IMR-90 (cell line): ENCODE measurements at regions not wholly inside any gene's neighbourhood (a gene's known extent, or its start where the extent isn't known, plus 50 kb on each side); places are given as distances from the start of the nearest gene placed in this dataset.
"Not testable (repeated sequence)": the region's sequence is repeated elsewhere in the genome, so short reads cannot be mapped to it uniquely, and the experiment has no call there.

Source experiments
- ATAC-seq: fragments of 200-7000 bp; cut with Tn5 transposase; 2 replicates; pipeline ENCODE4 v1.9.1; 2020; ENCODE audit warnings: low read depth, mild to moderate bottlenecking, moderate library complexity
- BruUV-seq: library from RNA; stranded (reverse); fragments of 400-500 nt; replicated peaks from 2 replicates; lab custom pipeline; 2021; lab: Mats Ljungman, UMichigan
- CTCF ChIA-PET: fragments of 300-600 bp; formaldehyde crosslinking; extraction: SDS; loops from one replicate; lab custom pipeline; 2021; ENCODE audit warnings: antibody characterized with exemption; lab: Yijun Ruan, JAX
- POLR2A ChIA-PET: fragments of 300-600 bp; sonication (Branson Sonifier 250); formaldehyde crosslinking; loops from one replicate; lab custom pipeline; 2022; ENCODE audit warnings: antibody characterized with exemption; ENCODE audit not compliant: unreplicated experiment; lab: Charles Lee
- DNase-seq: peaks from one replicate; pipeline ENCODE4 v3.0.0; 2013
- H2AFZ ChIP-seq: replicated peaks from 2 replicates; pipeline ENCODE3; 2013; ENCODE audit warnings: low read length, mild to moderate bottlenecking; ENCODE audit not compliant: poor library complexity
- H2AK5ac ChIP-seq: 2 replicates; pipeline ENCODE4 v1.6.1; 2013; ENCODE audit warnings: low read depth, low read length, inconsistent platforms
- H2AK9ac ChIP-seq: replicated peaks from 2 replicates; pipeline ENCODE3; 2013; ENCODE audit warnings: mild to moderate bottlenecking, low read depth, low read length, moderate library complexity; ENCODE audit not compliant: poor library complexity
- H2BK120ac ChIP-seq: 2 replicates; pipeline ENCODE4 v1.6.1; 2013; ENCODE audit warnings: low read depth, low read length, inconsistent platforms
- H2BK15ac ChIP-seq: 3 replicates; pipeline ENCODE4 v1.6.1; 2013; ENCODE audit warnings: low read depth, low read length, inconsistent platforms
- H2BK20ac ChIP-seq: 2 replicates; pipeline ENCODE4 v1.6.1; 2013; ENCODE audit warnings: low read depth, mild to moderate bottlenecking, inconsistent platforms, low read length, moderate library complexity
- H2BK5ac ChIP-seq: 2 replicates; pipeline ENCODE4 v1.6.1; 2013; ENCODE audit warnings: mild to moderate bottlenecking, low read depth, low read length, inconsistent platforms; ENCODE audit not compliant: poor library complexity, severe bottlenecking
- H3K14ac ChIP-seq: replicated peaks from 2 replicates; pipeline ENCODE4 v1.6.1; 2013; ENCODE audit warnings: low read depth, low read length, inconsistent platforms
- H3K18ac ChIP-seq: 2 replicates; pipeline ENCODE4 v1.6.1; 2013; ENCODE audit warnings: low read depth, low read length, control low read depth
- H3K23ac ChIP-seq: 2 replicates; pipeline ENCODE4 v1.6.1; 2013; ENCODE audit warnings: low read depth, low read length, inconsistent platforms
- H3K27ac ChIP-seq: 2 replicates; pipeline ENCODE4 v1.5.1; 2013; ENCODE audit warnings: mild to moderate bottlenecking, control low read depth, low read length; ENCODE audit not compliant: insufficient read depth
- H3K27me3 ChIP-seq: 2 replicates; pipeline ENCODE4 v1.6.1; 2013; ENCODE audit warnings: low read length; ENCODE audit not compliant: control insufficient read depth, insufficient read depth
- H3K36me3 ChIP-seq: 2 replicates; pipeline ENCODE4 v1.6.1; 2013; ENCODE audit warnings: low read length, mixed read lengths; ENCODE audit not compliant: control insufficient read depth, insufficient read depth
- H3K4ac ChIP-seq: 2 replicates; pipeline ENCODE4 v1.6.1; 2013; ENCODE audit warnings: low read depth, low read length, inconsistent platforms
- H3K4me1 ChIP-seq: 2 replicates; pipeline ENCODE4 v1.6.1; 2013; ENCODE audit warnings: low read length, mixed read lengths; ENCODE audit not compliant: control insufficient read depth, insufficient read depth
- H3K4me2 ChIP-seq: 2 replicates; pipeline ENCODE4 v1.6.1; 2013; ENCODE audit warnings: low read depth, mild to moderate bottlenecking, control low read depth, low read length, moderate library complexity
- H3K4me3 ChIP-seq: 2 replicates; pipeline ENCODE4 v1.5.1; 2013; ENCODE audit warnings: low read depth, mild to moderate bottlenecking, control low read depth, low read length, moderate library complexity; ENCODE audit not compliant: insufficient read depth
- H3K56ac ChIP-seq: 2 replicates; pipeline ENCODE4 v1.6.1; 2013; ENCODE audit warnings: low read length, inconsistent platforms; ENCODE audit not compliant: insufficient read depth; ENCODE audit errors: extremely low read depth
- H3K79me1 ChIP-seq, 2 experiments: 2 replicates each; pipeline ENCODE4 v1.6.1; 2013; ENCODE audit warnings: low read length in 2 of 2, inconsistent platforms in 1 of 2, low read depth in 1 of 2
- H3K9ac ChIP-seq: 2 replicates; pipeline ENCODE4 v1.6.1; 2013; ENCODE audit warnings: low read depth, low read length, control low read depth
- H3K9me1 ChIP-seq: 2 replicates; pipeline ENCODE4 v1.6.1; 2013; ENCODE audit warnings: low read length, inconsistent platforms; ENCODE audit not compliant: insufficient read depth
- H3K9me3 ChIP-seq: 2 replicates; pipeline ENCODE4 v1.6.1; 2013; ENCODE audit warnings: low read length; ENCODE audit not compliant: control insufficient read depth, insufficient read depth
- H4K20me1 ChIP-seq: 2 replicates; pipeline ENCODE4 v1.6.1; 2013; ENCODE audit warnings: low read length, inconsistent platforms; ENCODE audit not compliant: insufficient read depth
- H4K5ac ChIP-seq: 2 replicates; pipeline ENCODE4 v1.6.1; 2013; ENCODE audit warnings: mild to moderate bottlenecking, low read depth, low read length, control low read depth
- H4K8ac ChIP-seq, 2 experiments: 2 replicates each; pipeline ENCODE4 v1.6.1; 2013; ENCODE audit warnings: low read depth in 2 of 2, low read length in 2 of 2, control low read depth in 1 of 2, inconsistent platforms in 1 of 2
- H4K91ac ChIP-seq: 2 replicates; pipeline ENCODE4 v1.6.1; 2013; ENCODE audit warnings: low read depth, low read length, inconsistent platforms; ENCODE audit not compliant: insufficient read depth
- CEBPB ChIP-seq: IDR thresholded peaks from 2 replicates; pipeline ENCODE4 v1.6.1; 2012; ENCODE audit warnings: low read depth, low read length, improper control_type of control experiment
- whole genome bisulfite sequencing, 2 experiments: methylation state at CpG; one replicate each; pipeline versions ENCODE4 v1.1.5 to v1.1.7; 2013; ENCODE audit warnings: missing lambda C conversion rate in 2 of 2; ENCODE audit not compliant: insufficient read length in 1 of 2; ENCODE audit errors: extremely low coverage in 2 of 2; 5-methylcytosine and 5-hydroxymethylcytosine counted together
- dilution Hi-C: fragments of 300-500 bp; cut with HindIII; formaldehyde crosslinking; loops from one replicate; pipeline ENCODE4 v1.14.3; 2018; ENCODE audit warnings: low sequenced_read_pairs; ENCODE audit not compliant: unreplicated experiment
- in situ Hi-C: fragments of 300-500 bp; cut with MboI; formaldehyde crosslinking; loops from 3 replicates; pipeline ENCODE4 v1.14.3; 2019; ENCODE audit warnings: low sequenced_read_pairs, inconsistent platforms, mixed read lengths
- intact Hi-C: fragments of 100-400 bp; cut with micrococcal nuclease; formaldehyde crosslinking; loops from 2 replicates; pipeline ENCODE4 v1.10.0; 2022

DNA sequence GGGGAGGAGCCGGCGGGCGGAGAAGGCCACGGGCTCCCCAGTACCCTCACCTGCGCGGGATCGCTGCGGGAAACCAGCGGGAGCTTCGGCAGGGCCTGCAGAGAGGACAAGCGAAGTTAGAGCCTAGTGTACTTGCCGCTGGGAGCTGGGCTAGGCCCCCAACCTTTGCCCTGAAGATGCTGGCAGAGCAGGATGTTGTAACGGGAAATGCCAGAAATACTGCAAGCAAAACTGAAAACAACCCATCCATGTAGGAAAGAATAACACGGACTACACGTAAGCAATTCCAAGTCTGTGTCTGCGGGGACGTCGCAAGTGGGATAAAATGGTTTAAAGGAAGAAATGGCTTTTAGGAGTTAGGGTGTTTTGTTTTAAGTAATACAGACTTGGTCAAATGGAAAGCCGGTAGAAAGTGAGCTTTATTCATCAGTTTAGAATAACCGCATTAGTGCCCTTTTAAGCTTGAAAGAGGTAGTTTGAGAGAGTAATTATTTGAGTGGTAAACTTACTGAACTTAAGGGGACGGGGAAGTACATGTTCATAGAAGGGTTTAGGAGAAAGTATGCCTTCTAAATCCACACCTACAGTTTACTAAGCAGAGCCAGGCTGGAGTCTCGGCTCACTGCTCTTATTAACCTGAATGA is 121.3 kb upstream of the NIPA1 start:
- DNase-seq: peak; percentile 64
- peak overlapping the region; percentile 79; the same call in 1 of the 2 replicates for H2BK120ac ChIP-seq

GRCh38 chr15:22665711-22666110 is 120.7 kb upstream of the NIPA1 start:
- ATAC-seq, POLR2A ChIA-PET, H3K9me3 ChIP-seq, H3K4me1 ChIP-seq, H2AFZ ChIP-seq, H2AK9ac ChIP-seq, dilution Hi-C loops, in situ Hi-C loops, H2AK5ac ChIP-seq, BruUV-seq, H3K27me3 ChIP-seq, intact Hi-C loops, H3K36me3 ChIP-seq, H3K79me1 ChIP-seq, DNase-seq, H4K20me1 ChIP-seq, CTCF ChIA-PET, H3K9me1 ChIP-seq: not testable (repeated sequence)
- Histone ChIP-seq H4K5ac (peak overlapping the region; percentile 98), H2BK15ac (0 out of 3 replicates have a peak overlapping the region, but pooled peaks have one; percentile 34), H3K4me2 (peak overlapping the region; percentile 99; the same call in 1 of the 2 replicates), H3K14ac (peak overlapping the region; percentile 67), H4K91ac (peak overlapping the region; percentile 70), H4K8ac (peak overlapping the region; percentile 38 to 72; a peak in 2 of 4 replicates), H3K23ac (peak overlapping the region; percentile 87; the same call in 1 of the 2 replicates), H3K27ac (peak overlapping the region; percentile 93; the same call in 1 of the 2 replicates), H3K56ac (peak overlapping the region; percentile 78; the same call in 1 of the 2 replicates), H2BK20ac (peak overlapping the region; percentile 61; the same call in 1 of the 2 replicates), H3K4ac (peak overlapping the region; percentile 92; the same call in 1 of the 2 replicates), H3K4me3 (peak overlapping the region; percentile 80), H2BK120ac (peak overlapping the region; percentile 79; the same call in 1 of the 2 replicates), H3K18ac (peak overlapping the region; percentile 99; the same call in 1 of the 2 replicates), H2BK5ac (peak overlapping the region; percentile 96), H3K9ac (peak overlapping the region; percentile 99)
- WGBS, 2 experiments: no CpG with 5 or more reads among the region's 2 CpGs

More for the DNA sequence above, 121.3 kb upstream of the NIPA1 start:
- peak overlapping the region; percentile 87; the same call in 1 of the 2 replicates for H3K23ac ChIP-seq
- 0 out of 3 replicates have a peak overlapping the region, but pooled peaks have one; percentile 34 for H2BK15ac ChIP-seq
- H3K9me3 ChIP-seq, CTCF ChIA-PET, POLR2A ChIA-PET, in situ Hi-C loops, BruUV-seq, intact Hi-C loops, H2AFZ ChIP-seq, dilution Hi-C loops, H3K36me3 ChIP-seq, H3K9me1 ChIP-seq, H2AK9ac ChIP-seq, H3K27me3 ChIP-seq, H3K4me1 ChIP-seq, H3K79me1 ChIP-seq, H2AK5ac ChIP-seq, H4K20me1 ChIP-seq: not testable (repeated sequence)
- peak overlapping the region; percentile 78 for H3K56ac ChIP-seq
- peak overlapping the region; percentile 99 for H3K9ac ChIP-seq
- peak overlapping the region; percentile 96 for H2BK5ac ChIP-seq
- peak overlapping the region; percentile 92; the same call in 1 of the 2 replicates for H3K4ac ChIP-seq
- peak; percentile 25; the same call in 1 of the 2 replicates for ATAC-seq
- H3K4me2 ChIP-seq: peak overlapping the region; percentile 99
- TF ChIP-seq CEBPB: peak; percentile 33
- H3K4me3 ChIP-seq: peak overlapping the region; percentile 80
- H4K91ac ChIP-seq: peak overlapping the region; percentile 70
- peak overlapping the region; percentile 99 for H3K18ac ChIP-seq
- peak overlapping the region; percentile 38 to 72; a peak in 2 of 4 replicates for H4K8ac ChIP-seq
- peak overlapping the region; percentile 61; the same call in 1 of the 2 replicates for H2BK20ac ChIP-seq
- peak overlapping the region; percentile 93 for H3K27ac ChIP-seq
- no CpG with 5 or more reads among the region's 22 CpGs for WGBS, 2 experiments
- H3K14ac ChIP-seq: peak overlapping the region; percentile 67
- peak overlapping the region; percentile 98 for H4K5ac ChIP-seq
